Endodermal cell (in vitro differentiated cells): ENCODE measurements at regions not wholly inside any gene's neighbourhood (a gene's known extent, or its start where the extent isn't known, plus 50 kb on each side); places are given as distances from the start of the nearest gene placed in this dataset.

Experiments used
- DNase-seq: peaks from one replicate; pipeline ENCODE4 v3.0.0-alpha.2; 2017
- H3K27ac ChIP-seq: 2 replicates; pipeline ENCODE4 v1.5.1; 2013; ENCODE audit warnings: mild to moderate bottlenecking, low read depth, low read length, moderate library complexity
- H3K27me3 ChIP-seq: 2 replicates; pipeline ENCODE4 v1.6.1; 2013; ENCODE audit warnings: mild to moderate bottlenecking, low read length, moderate library complexity; ENCODE audit not compliant: insufficient read depth, control insufficient read depth, poor library complexity, severe bottlenecking
- H3K36me3 ChIP-seq: 2 replicates; pipeline ENCODE4 v1.7.0; 2013; ENCODE audit warnings: mild to moderate bottlenecking, low read length, moderate library complexity; ENCODE audit not compliant: control insufficient read depth, insufficient read depth
- H3K4me1 ChIP-seq: one replicate; pipeline ENCODE4 v1.7.0; 2013; ENCODE audit warnings: low read length; ENCODE audit not compliant: control insufficient read depth, insufficient read depth
- H3K4me3 ChIP-seq: 2 replicates; pipeline ENCODE4 v1.5.1; 2013; ENCODE audit warnings: mild to moderate bottlenecking, low read length, moderate library complexity
- H3K9ac ChIP-seq: 2 replicates; pipeline ENCODE4 v1.6.1; 2013; ENCODE audit warnings: mild to moderate bottlenecking, low read length, moderate library complexity; ENCODE audit not compliant: poor library complexity, severe bottlenecking; ENCODE audit errors: extremely low read depth
- H3K9me3 ChIP-seq: 2 replicates; pipeline ENCODE4 v1.6.1; 2013; ENCODE audit warnings: mild to moderate bottlenecking, low read length, moderate library complexity; ENCODE audit not compliant: control insufficient read depth
- H3K27ac Mint-ChIP-seq: 2 replicates; pipeline ENCODE4 v1.8.0; 2020; ENCODE audit warnings: mixed read lengths
- H3K27me3 Mint-ChIP-seq: 2 replicates; pipeline ENCODE4 v1.8.0; 2021; ENCODE audit warnings: mild to moderate bottlenecking, mixed read lengths; ENCODE audit not compliant: insufficient read depth
- H3K36me3 Mint-ChIP-seq: 2 replicates; pipeline ENCODE4 v1.8.0; 2020; ENCODE audit warnings: low read depth, mixed read lengths
- H3K4me1 Mint-ChIP-seq: 2 replicates; pipeline ENCODE4 v1.8.0; 2020; ENCODE audit warnings: mixed read lengths
- H3K4me3 Mint-ChIP-seq: 2 replicates; pipeline ENCODE4 v1.8.0; 2020; ENCODE audit warnings: mild to moderate bottlenecking, moderate library complexity, mixed read lengths
- H3K9me3 Mint-ChIP-seq: 2 replicates; pipeline ENCODE4 v1.8.0; 2020; ENCODE audit warnings: mild to moderate bottlenecking, mixed read lengths
- WGBS, 2 experiments: methylation state at CpG; one replicate each; pipeline versions ENCODE4 v1.1.5 to v1.1.7; 2013; ENCODE audit warnings: missing lambda C conversion rate in 2 of 2, mixed read lengths in 1 of 2; ENCODE audit not compliant: insufficient coverage in 1 of 2, insufficient read length in 1 of 2; 5-methylcytosine and 5-hydroxymethylcytosine counted together
- TF ChIP-seq, protein P1 (sequence below): fragments of 200-600 bp; sonication (generic); conservative IDR thresholded peaks from 2 replicates; pipeline ENCODE4 v1.5.0; 2021; ENCODE audit warnings: antibody characterized with exemption, mild to moderate bottlenecking

DNA sequence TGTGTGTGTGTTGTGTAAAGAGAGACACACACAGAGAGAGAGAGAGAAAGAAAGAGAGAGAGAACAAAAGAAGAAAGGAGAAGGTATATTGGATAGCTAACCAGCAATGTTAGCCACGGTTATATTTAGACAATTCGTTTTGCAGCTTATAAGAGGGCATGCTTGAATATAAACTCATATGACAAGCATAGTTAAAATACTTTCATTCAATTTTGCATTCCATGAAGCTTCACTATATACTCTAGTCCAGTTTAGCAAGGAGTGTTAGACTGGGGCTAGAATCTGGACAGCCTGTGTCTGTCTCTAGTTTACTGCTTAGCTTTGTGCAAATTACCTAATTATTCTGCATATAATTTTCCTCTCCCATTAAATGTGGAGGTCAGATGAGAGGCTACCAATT lies 525.9 kb upstream of the ZFP42 start:
- no peaks in the 10 kb centered on the region for H3K9me3 Mint-ChIP-seq
- no peak overlapping the region for H3K27ac Mint-ChIP-seq
- TF ChIP-seq, protein P1, sequence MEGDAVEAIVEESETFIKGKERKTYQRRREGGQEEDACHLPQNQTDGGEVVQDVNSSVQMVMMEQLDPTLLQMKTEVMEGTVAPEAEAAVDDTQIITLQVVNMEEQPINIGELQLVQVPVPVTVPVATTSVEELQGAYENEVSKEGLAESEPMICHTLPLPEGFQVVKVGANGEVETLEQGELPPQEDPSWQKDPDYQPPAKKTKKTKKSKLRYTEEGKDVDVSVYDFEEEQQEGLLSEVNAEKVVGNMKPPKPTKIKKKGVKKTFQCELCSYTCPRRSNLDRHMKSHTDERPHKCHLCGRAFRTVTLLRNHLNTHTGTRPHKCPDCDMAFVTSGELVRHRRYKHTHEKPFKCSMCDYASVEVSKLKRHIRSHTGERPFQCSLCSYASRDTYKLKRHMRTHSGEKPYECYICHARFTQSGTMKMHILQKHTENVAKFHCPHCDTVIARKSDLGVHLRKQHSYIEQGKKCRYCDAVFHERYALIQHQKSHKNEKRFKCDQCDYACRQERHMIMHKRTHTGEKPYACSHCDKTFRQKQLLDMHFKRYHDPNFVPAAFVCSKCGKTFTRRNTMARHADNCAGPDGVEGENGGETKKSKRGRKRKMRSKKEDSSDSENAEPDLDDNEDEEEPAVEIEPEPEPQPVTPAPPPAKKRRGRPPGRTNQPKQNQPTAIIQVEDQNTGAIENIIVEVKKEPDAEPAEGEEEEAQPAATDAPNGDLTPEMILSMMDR = no peak
- H3K4me3 Mint-ChIP-seq = no peak overlapping the region
- H3K27me3 ChIP-seq = no peaks in the 10 kb centered on the region
- WGBS, 2 experiments = 80 to 95% methylated on average over 1 to 2 of the region's 2 CpGs
- no peaks in the 10 kb centered on the region for H3K9me3 ChIP-seq
- H3K9ac ChIP-seq = no peak overlapping the region
- no peaks in the 10 kb centered on the region for H3K36me3 ChIP-seq
- H3K27me3 Mint-ChIP-seq = no peaks in the 10 kb centered on the region
- H3K4me3 ChIP-seq = no peak overlapping the region
- H3K27ac ChIP-seq = no peak overlapping the region
- H3K4me1 Mint-ChIP-seq = no peaks in the 10 kb centered on the region
- no peak for DNase-seq
- no peaks in the 10 kb centered on the region for H3K4me1 ChIP-seq
- H3K36me3 Mint-ChIP-seq = no peaks in the 10 kb centered on the region

- Histone ChIP-seq H3K4me1 (no peaks in the 10 kb centered on the region), H3K36me3 (no peaks in the 10 kb centered on the region), H3K4me3 (no peak overlapping the region), H3K27me3 (no peaks in the 10 kb centered on the region), H3K27ac (no peak overlapping the region), H3K9ac (no peak overlapping the region), H3K9me3 (no peaks in the 10 kb centered on the region)
- no peaks in the 10 kb centered on the region for H3K4me1 Mint-ChIP-seq
- H3K36me3 Mint-ChIP-seq = no peaks in the 10 kb centered on the region
- no peaks in the 10 kb centered on the region for H3K9me3 Mint-ChIP-seq
- no peaks in the 10 kb centered on the region for H3K27me3 Mint-ChIP-seq
- no peak for DNase-seq
- H3K27ac Mint-ChIP-seq = no peak overlapping the region
- no peak overlapping the region for H3K4me3 Mint-ChIP-seq
- TF ChIP-seq, protein P1 = no peak
- WGBS, 2 experiments = 93% methylated on average over 3 of the region's 3 CpGs; no CpG with 5 or more reads in 1 of the 2 experiments
Observed at GRCh38 chr4:187470061-187470460, 525.5 kb upstream of the ZFP42 start.

- Mint-ChIP-seq H3K27ac (no peak overlapping the region), H3K4me3 (no peak overlapping the region), H3K36me3 (no peaks in the 10 kb centered on the region), H3K4me1 (peaks cover 4% of the 10 kb centered on the region), H3K9me3 (no peaks in the 10 kb centered on the region), H3K27me3 (no peaks in the 10 kb centered on the region)
- no peak overlapping the region for H3K27ac ChIP-seq
- no peak overlapping the region for H3K4me3 ChIP-seq
- peaks cover 5% of the 10 kb centered on the region for H3K4me1 ChIP-seq
- no peaks in the 10 kb centered on the region for H3K27me3 ChIP-seq
- no peaks in the 10 kb centered on the region for H3K36me3 ChIP-seq
- no peak overlapping the region for H3K9ac ChIP-seq
- TF ChIP-seq, protein P1 = no peak
- WGBS, 2 experiments = 72 to 83% methylated on average over 6 to 9 of the region's 9 CpGs
- DNase-seq = no peak
- no peaks in the 10 kb centered on the region for H3K9me3 ChIP-seq
Observed at GRCh38 chr4:187474238-187474637, 521.3 kb upstream of the ZFP42 start.
